GM13976 (cell line): ENCODE measurements at regions not wholly inside any gene's neighbourhood (a gene's known extent, or its start where the extent isn't known, plus 50 kb on each side); places are given as distances from the start of the nearest gene placed in this dataset.

Experiments
- DNase-seq: peaks from one replicate; pipeline ENCODE4 v3.0.0; 2012; ENCODE audit warnings: low spot score
- CTCF ChIP-seq: IDR thresholded peaks from 2 replicates; pipeline ENCODE4 v1.5.1; 2012; ENCODE audit warnings: borderline replicate concordance, mild to moderate bottlenecking; ENCODE audit not compliant: insufficient read depth; ENCODE audit errors: extremely low read depth, missing control alignments, control extremely low read depth
- in situ Hi-C: fragments of 300-500 bp; cut with MboI; formaldehyde crosslinking; loops from one replicate; pipeline ENCODE4 v1.12.0; 2022; ENCODE audit warnings: low sequenced_read_pairs, mixed read lengths, inconsistent platforms; ENCODE audit not compliant: unreplicated experiment

- TF ChIP-seq CTCF, result no peak
- in situ Hi-C loops, result no loop called here
These were observed 1739.0 kb downstream of the MAT2B start for GRCh38 chr5:165244407-165244806.

GRCh38 chr5:165258197-165258771 is 1752.9 kb downstream of the MAT2B start:
- no peak for TF ChIP-seq CTCF
- DNase-seq, result no peak
- in situ Hi-C loops, result no loop called here

More at GRCh38 chr5:165244407-165244806, 1739.0 kb downstream of the MAT2B start:
- no peak for DNase-seq

- no peak for DNase-seq
- no peak for TF ChIP-seq CTCF
- in situ Hi-C loops, result no loop called here
These were observed 1755.0 kb downstream of the MAT2B start for GRCh38 chr5:165260426-165260825.

- in situ Hi-C loops, result no loop called here
- no peak for TF ChIP-seq CTCF
- DNase-seq, result no peak
These were observed 1758.1 kb downstream of the MAT2B start for GRCh38 chr5:165263536-165263935.

- no peak for TF ChIP-seq CTCF
- DNase-seq, result no peak
- in situ Hi-C loops, result no loop called here
These were observed 1761.5 kb downstream of the MAT2B start for GRCh38 chr5:165266939-165267338.

- TF ChIP-seq CTCF, result no peak
- in situ Hi-C loops, result no loop called here
- DNase-seq, result no peak
These were observed 1767.0 kb downstream of the MAT2B start for GRCh38 chr5:165272436-165272835.
